PC-9 (cell line): ENCODE measurements at regions not wholly inside any gene's neighbourhood (a gene's known extent, or its start where the extent isn't known, plus 50 kb on each side); places are given as distances from the start of the nearest gene placed in this dataset.
A peak's percentile ranks its signal among the peaks of the same experiment; 100 is the strongest.

Experiments used
- BruUV-seq: library from RNA; stranded (reverse); fragments of 400-500 nt; replicated peaks from 2 replicates; lab custom pipeline; 2021; lab: Mats Ljungman, UMichigan
- CTCF ChIA-PET: fragments of 300-600 bp; sonication (Branson Sonifier 250); formaldehyde crosslinking; loops from one replicate; lab custom pipeline; 2022; ENCODE audit warnings: antibody characterized with exemption; lab: Charles Lee
- POLR2A ChIA-PET: fragments of 300-600 bp; sonication (Branson Sonifier 250); formaldehyde crosslinking; loops from one replicate; lab custom pipeline; 2022; ENCODE audit warnings: antibody characterized with exemption; ENCODE audit not compliant: unreplicated experiment; lab: Charles Lee
- DNase-seq, 2 experiments: peaks; one replicate each; pipeline versions ENCODE4 v3.0.0 to v3.0.0-alpha.2; 2015 to 2022; ENCODE audit warnings: mixed read lengths in 1 of 2
- H2AFZ ChIP-seq: fragments of 200-600 bp; sonication (generic); 2 replicates; pipeline ENCODE4 v1.8.1; 2017; ENCODE audit warnings: antibody characterized with exemption
- H3F3A ChIP-seq: fragments of 200-600 bp; sonication (generic); 2 replicates; pipeline ENCODE4 v1.8.1; 2017; ENCODE audit warnings: antibody characterized with exemption, mild to moderate bottlenecking, low read depth; ENCODE audit not compliant: insufficient read depth
- H3K27ac ChIP-seq: fragments of 200-600 bp; sonication (generic); 2 replicates; pipeline ENCODE4 v1.6.1; 2016; ENCODE audit warnings: mixed run types
- H3K27me3 ChIP-seq: fragments of 200-600 bp; sonication (generic); 2 replicates; pipeline ENCODE4 v1.6.1; 2016; ENCODE audit warnings: low read depth, mixed run types; ENCODE audit not compliant: insufficient read depth
- H3K36me3 ChIP-seq: fragments of 200-600 bp; sonication (generic); 2 replicates; pipeline ENCODE4 v1.6.1; 2016; ENCODE audit warnings: low read depth, mixed run types
- H3K4me1 ChIP-seq: fragments of 200-600 bp; sonication (generic); replicated peaks from 2 replicates; pipeline ENCODE4 v1.6.1; 2016; ENCODE audit warnings: mixed run types; ENCODE audit not compliant: insufficient read depth
- H3K4me2 ChIP-seq: fragments of 200-600 bp; sonication (generic); 2 replicates; pipeline ENCODE4 v1.6.1; 2017; ENCODE audit warnings: mixed run types
- H3K4me3 ChIP-seq: fragments of 200-600 bp; sonication (generic); 2 replicates; pipeline ENCODE4 v1.6.1; 2016; ENCODE audit warnings: mixed run types
- H3K79me2 ChIP-seq: fragments of 200-600 bp; sonication (generic); 2 replicates; pipeline ENCODE4 v1.6.1; 2017; ENCODE audit warnings: low read depth, mixed run types
- H3K9me2 ChIP-seq: fragments of 200-600 bp; sonication (generic); 2 replicates; pipeline ENCODE4 v1.8.1; 2017; ENCODE audit warnings: mild to moderate bottlenecking; ENCODE audit not compliant: insufficient read depth
- H3K9me3 ChIP-seq: fragments of 200-600 bp; sonication (generic); 2 replicates; pipeline ENCODE4 v1.8.1; 2016; ENCODE audit warnings: low read depth; ENCODE audit not compliant: insufficient read depth
- H4K20me1 ChIP-seq: fragments of 200-600 bp; sonication (generic); 2 replicates; pipeline ENCODE4 v1.8.1; 2017; ENCODE audit not compliant: insufficient read depth
- EZH2 ChIP-seq: fragments of 200-600 bp; sonication (generic); IDR thresholded peaks from 2 replicates; pipeline ENCODE4 v1.8.0; 2017; ENCODE audit warnings: antibody characterized with exemption, low read depth
- intact Hi-C: fragments of 100-400 bp; cut with micrococcal nuclease; formaldehyde crosslinking; loops from one replicate; pipeline ENCODE4 v1.10.0; 2022; ENCODE audit not compliant: unreplicated experiment
- TF ChIP-seq, protein P1 (sequence below): fragments of 200-600 bp; sonication (generic); conservative IDR thresholded peaks from 2 replicates; pipeline ENCODE4 v1.6.1; 2017; ENCODE audit warnings: mixed run types, antibody characterized with exemption, mild to moderate bottlenecking, moderate library complexity

DNA sequence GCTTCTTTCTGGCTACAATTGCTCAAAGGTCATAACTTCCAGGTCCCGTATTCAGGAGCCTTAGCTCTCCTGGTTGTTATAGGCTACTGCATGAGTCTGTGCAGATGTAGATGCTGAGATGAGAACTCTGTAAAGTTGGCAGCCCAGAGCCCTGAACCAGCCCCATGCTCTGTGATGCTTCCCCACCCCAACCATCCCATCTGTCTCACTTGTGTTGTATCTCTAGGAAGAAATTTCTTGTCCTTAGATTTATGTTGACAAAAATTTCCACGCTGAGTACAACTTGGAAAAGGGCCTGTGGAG, 61.2 kb upstream of the EEPD1 start:
- Histone ChIP-seq H3K9me3 (no peaks in the 10 kb centered on the region), H3K4me1 (peaks cover 4% of the 10 kb centered on the region), H4K20me1 (no peaks in the 10 kb centered on the region), H3K36me3 (no peaks in the 10 kb centered on the region), H3K4me3 (no peak overlapping the region), H3F3A (no peaks in the 10 kb centered on the region), H3K4me2 (no peak overlapping the region), H3K79me2 (no peaks in the 10 kb centered on the region), H2AFZ (no peak overlapping the region), H3K9me2 (no peaks in the 10 kb centered on the region), H3K27me3 (no peaks in the 10 kb centered on the region), H3K27ac (no peak overlapping the region)
- POLR2A ChIA-PET = interaction anchor here (0.6 kb wide), 1 partner anchor 11 kb away, joined by 10 read pairs; no protein-coding TSS in a partner anchor
- BruUV-seq = no TSS peak
- TF ChIP-seq EZH2 = no peak
- TF ChIP-seq, protein P1, sequence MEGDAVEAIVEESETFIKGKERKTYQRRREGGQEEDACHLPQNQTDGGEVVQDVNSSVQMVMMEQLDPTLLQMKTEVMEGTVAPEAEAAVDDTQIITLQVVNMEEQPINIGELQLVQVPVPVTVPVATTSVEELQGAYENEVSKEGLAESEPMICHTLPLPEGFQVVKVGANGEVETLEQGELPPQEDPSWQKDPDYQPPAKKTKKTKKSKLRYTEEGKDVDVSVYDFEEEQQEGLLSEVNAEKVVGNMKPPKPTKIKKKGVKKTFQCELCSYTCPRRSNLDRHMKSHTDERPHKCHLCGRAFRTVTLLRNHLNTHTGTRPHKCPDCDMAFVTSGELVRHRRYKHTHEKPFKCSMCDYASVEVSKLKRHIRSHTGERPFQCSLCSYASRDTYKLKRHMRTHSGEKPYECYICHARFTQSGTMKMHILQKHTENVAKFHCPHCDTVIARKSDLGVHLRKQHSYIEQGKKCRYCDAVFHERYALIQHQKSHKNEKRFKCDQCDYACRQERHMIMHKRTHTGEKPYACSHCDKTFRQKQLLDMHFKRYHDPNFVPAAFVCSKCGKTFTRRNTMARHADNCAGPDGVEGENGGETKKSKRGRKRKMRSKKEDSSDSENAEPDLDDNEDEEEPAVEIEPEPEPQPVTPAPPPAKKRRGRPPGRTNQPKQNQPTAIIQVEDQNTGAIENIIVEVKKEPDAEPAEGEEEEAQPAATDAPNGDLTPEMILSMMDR = no peak
- CTCF ChIA-PET = no interaction called here
- DNase-seq = no peak
- intact Hi-C loops = no loop called here

GRCh38 chr7:36092221-36092771, 60.8 kb upstream of the EEPD1 start:
- Histone ChIP-seq H3K9me2 (no peaks in the 10 kb centered on the region), H3K4me2 (no peak overlapping the region), H3K79me2 (no peaks in the 10 kb centered on the region), H3K4me1 (no peaks in the 10 kb centered on the region), H3K36me3 (no peaks in the 10 kb centered on the region), H3F3A (no peaks in the 10 kb centered on the region), H3K4me3 (no peak overlapping the region), H3K27ac (no peak overlapping the region), H3K27me3 (no peaks in the 10 kb centered on the region), H2AFZ (no peak overlapping the region), H3K9me3 (no peaks in the 10 kb centered on the region), H4K20me1 (no peaks in the 10 kb centered on the region)
- BruUV-seq = no TSS peak
- POLR2A ChIA-PET = interaction anchor here (0.6 kb wide), 1 partner anchor 11 kb away, joined by 10 read pairs; no protein-coding TSS in a partner anchor
- no peak for DNase-seq
- intact Hi-C loops = no loop called here
- CTCF ChIA-PET = no interaction called here
- TF ChIP-seq EZH2 = no peak

DNA sequence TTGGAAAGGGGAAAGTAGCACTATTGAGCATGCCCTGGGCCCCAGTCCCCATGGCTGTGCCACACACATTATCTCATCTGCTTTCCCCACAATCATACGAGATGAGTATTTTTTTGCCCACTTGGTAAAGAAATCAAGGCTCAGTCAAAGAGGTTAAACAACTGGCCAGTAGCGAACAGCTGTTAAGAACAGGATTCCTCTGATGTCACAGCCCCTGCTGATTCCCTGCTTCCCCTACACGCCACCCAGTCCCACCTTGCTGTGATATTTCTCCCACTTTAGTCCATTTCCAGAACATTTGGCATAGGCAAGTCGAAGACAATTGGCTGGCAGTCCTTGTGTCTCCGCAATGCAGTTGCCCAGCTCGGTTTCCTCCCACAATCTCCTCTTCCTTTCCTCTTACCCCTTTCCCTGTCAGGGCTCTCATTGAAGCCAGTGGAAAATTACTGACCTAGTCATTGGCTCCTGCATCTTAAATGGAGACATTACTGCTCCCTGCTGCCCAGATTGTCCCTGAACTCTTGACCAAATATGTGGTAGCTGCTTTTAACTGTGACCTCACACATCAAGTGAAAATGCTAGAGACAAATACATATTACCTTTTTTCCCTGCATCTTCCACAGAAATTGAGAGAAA, 56.5 kb upstream of the EEPD1 start:
- ChIA-PET POLR2A (no interaction called here), CTCF (no interaction called here)
- no peak overlapping the region for H3K27ac ChIP-seq
- H3K9me2 ChIP-seq = no peaks in the 10 kb centered on the region
- no peaks in the 10 kb centered on the region for H3F3A ChIP-seq
- H3K79me2 ChIP-seq = no peaks in the 10 kb centered on the region
- no peaks in the 10 kb centered on the region for H3K36me3 ChIP-seq
- H4K20me1 ChIP-seq = no peaks in the 10 kb centered on the region
- no TSS peak for BruUV-seq
- H3K4me3 ChIP-seq = no peak overlapping the region
- no peak overlapping the region for H2AFZ ChIP-seq
- 0 out of 2 replicates have a peak, but pooled peaks cover 11% of the 10 kb centered on the region for H3K9me3 ChIP-seq
- no peak for TF ChIP-seq EZH2
- TF ChIP-seq, protein P1 = no peak
- no peaks in the 10 kb centered on the region for H3K4me1 ChIP-seq
- H3K27me3 ChIP-seq = no peaks in the 10 kb centered on the region
- H3K4me2 ChIP-seq = no peak overlapping the region
- peak in 1 of 2 experiments; percentile 44 for DNase-seq
- intact Hi-C loops = no loop called here
